SK-N-SH treated with all-trans-retinoic acid at 6 μM for 48 hours (cell line): ENCODE measurements at regions not wholly inside any gene's neighbourhood (a gene's known extent, or its start where the extent isn't known, plus 50 kb on each side); places are given as distances from the start of the nearest gene placed in this dataset.

Experiments used
- ATAC-seq: fragments of 200-7000 bp; cut with Tn5 transposase; 3 replicates; pipeline ENCODE4 v1.9.1; 2020; ENCODE audit warnings: mild to moderate bottlenecking, moderate library complexity
- ARNTL ChIP-seq: fragments of 450-650 bp; formaldehyde crosslinking; IDR thresholded peaks from 2 replicates; pipeline ENCODE4 v1.5.0; 2020; ENCODE audit warnings: low read depth, mild to moderate bottlenecking, moderate library complexity, borderline replicate concordance
- BACH2 ChIP-seq: fragments of 250-450 bp; sonication (Bioruptor Pico); IDR thresholded peaks from 2 replicates; pipeline ENCODE4 v1.9.0; 2021; ENCODE audit warnings: mild to moderate bottlenecking, borderline replicate concordance
- CREB5 ChIP-seq: fragments of 250-450 bp; sonication (Bioruptor Pico); IDR thresholded peaks from 2 replicates; pipeline ENCODE4 v1.5.1; 2020; ENCODE audit warnings: low read depth, mild to moderate bottlenecking, moderate library complexity
- CSDC2 ChIP-seq: fragments of 250-450 bp; sonication (Bioruptor Pico); IDR thresholded peaks from 2 replicates; pipeline ENCODE4 v1.5.0; 2020; ENCODE audit warnings: mild to moderate bottlenecking, moderate library complexity
- CSRNP3 ChIP-seq: fragments of 250-450 bp; sonication (Bioruptor Pico); IDR thresholded peaks from 2 replicates; pipeline ENCODE4 v1.5.1; 2021; ENCODE audit warnings: mild to moderate bottlenecking, moderate library complexity
- ESRRG ChIP-seq: fragments of 250-450 bp; sonication (Bioruptor Pico); IDR thresholded peaks from 2 replicates; pipeline ENCODE4 v1.6.1; 2021; ENCODE audit warnings: mild to moderate bottlenecking
- GLIS3 ChIP-seq: fragments of 250-450 bp; sonication (Bioruptor Pico); IDR thresholded peaks from 2 replicates; pipeline ENCODE4 v1.5.0; 2020; ENCODE audit warnings: mild to moderate bottlenecking, moderate library complexity
- ISL1 ChIP-seq: fragments of 250-450 bp; sonication (Bioruptor Pico); IDR thresholded peaks from 2 replicates; pipeline ENCODE4 v2.1.2; 2022; ENCODE audit warnings: mild to moderate bottlenecking, moderate library complexity
- OSR1 ChIP-seq: fragments of 250-450 bp; sonication (Bioruptor Pico); IDR thresholded peaks from 2 replicates; pipeline ENCODE4 v1.8.0; 2022; ENCODE audit warnings: moderate library complexity, mild to moderate bottlenecking, inconsistent platforms
- PATZ1 ChIP-seq: fragments of 250-450 bp; sonication (Bioruptor Pico); IDR thresholded peaks from 2 replicates; pipeline ENCODE4 v1.8.0; 2020; ENCODE audit warnings: mild to moderate bottlenecking, moderate library complexity, borderline replicate concordance
- POU6F1 ChIP-seq: fragments of 250-450 bp; sonication (Bioruptor Pico); IDR thresholded peaks from 2 replicates; pipeline ENCODE4 v1.8.0; 2021; ENCODE audit warnings: low read depth, mild to moderate bottlenecking, moderate library complexity, borderline replicate concordance
- PPARA ChIP-seq: fragments of 250-450 bp; sonication (Bioruptor Pico); IDR thresholded peaks from 2 replicates; pipeline ENCODE4 v1.5.0; 2020; ENCODE audit warnings: mild to moderate bottlenecking, borderline replicate concordance
- RARB ChIP-seq: fragments of 250-450 bp; sonication (Bioruptor Pico); IDR thresholded peaks from 2 replicates; pipeline ENCODE4 v1.8.0; 2021; ENCODE audit warnings: mild to moderate bottlenecking, moderate library complexity
- SNAI2 ChIP-seq: fragments of 250-450 bp; sonication (Bioruptor Pico); IDR thresholded peaks from 2 replicates; pipeline ENCODE4 v1.5.0; 2020; ENCODE audit warnings: mild to moderate bottlenecking, moderate library complexity
- TCF4 ChIP-seq: fragments of 250-450 bp; sonication (Bioruptor Pico); IDR thresholded peaks from 2 replicates; pipeline ENCODE4 v1.8.0; 2021; ENCODE audit warnings: mild to moderate bottlenecking, moderate library complexity, borderline replicate concordance
- TSHZ2 ChIP-seq: fragments of 250-450 bp; sonication (Bioruptor Pico); IDR thresholded peaks from 2 replicates; pipeline ENCODE4 v1.5.0; 2020; ENCODE audit warnings: mild to moderate bottlenecking, moderate library complexity
- ZC3H10 ChIP-seq: fragments of 250-450 bp; sonication (Bioruptor Pico); IDR thresholded peaks from 2 replicates; pipeline ENCODE4 v1.5.1; 2021; ENCODE audit warnings: mild to moderate bottlenecking, moderate library complexity
- ZFP30 ChIP-seq: fragments of 450-650 bp; formaldehyde crosslinking; IDR thresholded peaks from 2 replicates; pipeline ENCODE4 v1.5.0; 2022; ENCODE audit warnings: mild to moderate bottlenecking, moderate library complexity
- ZNF565 ChIP-seq: fragments of 450-650 bp; formaldehyde crosslinking; conservative IDR thresholded peaks from 2 replicates; pipeline ENCODE4 v1.5.0; 2020; ENCODE audit warnings: low read depth, mild to moderate bottlenecking, moderate library complexity
- ZNF8 ChIP-seq: fragments of 450-650 bp; formaldehyde crosslinking; IDR thresholded peaks from 2 replicates; pipeline ENCODE4 v1.5.0; 2020; ENCODE audit warnings: mild to moderate bottlenecking, moderate library complexity

GRCh38 chr5:163023846-163024245, 413.5 kb upstream of the CCNG1 start:
- no peak for TF ChIP-seq SNAI2 (CRISPR knock-in tag)
- TF ChIP-seq ESRRG (CRISPR knock-in tag) = no peak
- TF ChIP-seq RARB (CRISPR knock-in tag) = no peak
- ATAC-seq = no peak

- ATAC-seq = no peak
Observed at GRCh38 chr5:163024936-163025335, 412.5 kb upstream of the CCNG1 start.

GRCh38 chr5:163033656-163034055, 403.7 kb upstream of the CCNG1 start:
- ATAC-seq = no peak
- TF ChIP-seq RARB (CRISPR knock-in tag) = no peak
- TF ChIP-seq SNAI2 (CRISPR knock-in tag) = no peak
- TF ChIP-seq CSRNP3 (CRISPR knock-in tag) = no peak
- no peak for TF ChIP-seq ZNF565 (CRISPR knock-in tag)
- TF ChIP-seq ISL1 (CRISPR knock-in tag) = no peak
- no peak for TF ChIP-seq ZNF8 (CRISPR knock-in tag)
- no peak for TF ChIP-seq ESRRG (CRISPR knock-in tag)
- no peak for TF ChIP-seq PATZ1
- TF ChIP-seq ZFP30 (CRISPR knock-in tag) = no peak
- TF ChIP-seq BACH2 (CRISPR knock-in tag) = no peak
- TF ChIP-seq OSR1 = no peak
- TF ChIP-seq ZC3H10 (CRISPR knock-in tag) = no peak

More at GRCh38 chr5:163024936-163025335, 412.5 kb upstream of the CCNG1 start:
- TF ChIP-seq POU6F1 (no peak), CSDC2 (CRISPR knock-in tag) (no peak), ISL1 (CRISPR knock-in tag) (no peak), ZNF8 (CRISPR knock-in tag) (no peak), GLIS3 (CRISPR knock-in tag) (no peak), ZNF565 (CRISPR knock-in tag) (no peak), ESRRG (CRISPR knock-in tag) (no peak), ZFP30 (CRISPR knock-in tag) (no peak), TSHZ2 (CRISPR knock-in tag) (no peak), BACH2 (CRISPR knock-in tag) (no peak), ARNTL (CRISPR knock-in tag) (no peak), SNAI2 (CRISPR knock-in tag) (no peak), TCF4 (CRISPR knock-in tag) (no peak), PPARA (CRISPR knock-in tag) (no peak), PATZ1 (no peak), RARB (CRISPR knock-in tag) (no peak), CREB5 (CRISPR knock-in tag) (no peak)
